Osteoblast (primary cell): ENCODE measurements at regions not wholly inside any gene's neighbourhood (a gene's known extent, or its start where the extent isn't known, plus 50 kb on each side); places are given as distances from the start of the nearest gene placed in this dataset.
A peak's percentile ranks its signal among the peaks of the same experiment; 100 is the strongest.

Source experiments
- DNase-seq: peaks from one replicate; pipeline ENCODE4 v3.0.0; 2011; ENCODE audit warnings: low spot score, mixed read lengths; ENCODE audit not compliant: insufficient read length; ENCODE audit errors: missing footprints
- H2AFZ ChIP-seq: 2 replicates; pipeline ENCODE4 v1.6.0; 2011; ENCODE audit warnings: mild to moderate bottlenecking, low read length
- H3K27ac ChIP-seq: 2 replicates; pipeline ENCODE4 v1.5.1; 2011; ENCODE audit warnings: mild to moderate bottlenecking, low read depth, low read length, moderate library complexity
- H3K27me3 ChIP-seq: 2 replicates; pipeline ENCODE4 v1.6.0; 2012; ENCODE audit warnings: mild to moderate bottlenecking, control low read depth, inconsistent platforms, low read length, moderate library complexity; ENCODE audit not compliant: insufficient read depth
- H3K36me3 ChIP-seq: 2 replicates; pipeline ENCODE4 v1.5.1; 2011; ENCODE audit warnings: mild to moderate bottlenecking, low read length, control low read depth, moderate library complexity; ENCODE audit not compliant: insufficient read depth
- H3K4me1 ChIP-seq: 2 replicates; pipeline ENCODE4 v1.5.1; 2011; ENCODE audit warnings: mild to moderate bottlenecking, low read length, control low read depth, moderate library complexity; ENCODE audit not compliant: insufficient read depth
- H3K4me2 ChIP-seq: 2 replicates; pipeline ENCODE4 v1.6.0; 2011; ENCODE audit warnings: mild to moderate bottlenecking, low read length; ENCODE audit not compliant: insufficient read depth
- H3K4me3 ChIP-seq: fragments of 200-600 bp; sonication (generic); 3 replicates; pipeline ENCODE4 v1.5.1; 2012; ENCODE audit warnings: mild to moderate bottlenecking, low read length, inconsistent platforms; ENCODE audit not compliant: insufficient read depth
- H3K79me2 ChIP-seq: 2 replicates; pipeline ENCODE4 v1.6.0; 2012; ENCODE audit warnings: mild to moderate bottlenecking, low read length, control low read depth, inconsistent platforms; ENCODE audit not compliant: insufficient read depth
- H3K9me3 ChIP-seq: 2 replicates; pipeline ENCODE4 v1.5.1; 2011; ENCODE audit warnings: low read depth, low read length, control low read depth
- H4K20me1 ChIP-seq: 2 replicates; pipeline ENCODE4 v1.6.0; 2012; ENCODE audit warnings: mild to moderate bottlenecking, low read length, control low read depth; ENCODE audit not compliant: insufficient read depth
- CTCF ChIP-seq: IDR thresholded peaks from 2 replicates; pipeline ENCODE4 v1.5.1; 2011; ENCODE audit warnings: mild to moderate bottlenecking, low read depth, low read length, moderate library complexity; ENCODE audit errors: extremely low read depth

- Histone ChIP-seq H3K4me3 (no peak overlapping the region), H3K4me1 (no peaks in the 10 kb centered on the region), H3K79me2 (no peaks in the 10 kb centered on the region), H2AFZ (no peak overlapping the region), H3K27me3 (no peaks in the 10 kb centered on the region), H3K27ac (no peak overlapping the region), H3K36me3 (no peaks in the 10 kb centered on the region), H3K9me3 (no peaks in the 10 kb centered on the region), H3K4me2 (no peak overlapping the region), H4K20me1 (no peaks in the 10 kb centered on the region)
- no peak for DNase-seq
- TF ChIP-seq CTCF, result no peak
These were observed 466.4 kb downstream of the MEIS1 start for GRCh38 chr2:66901344-66901743.

- no peak overlapping the region for H3K4me3 ChIP-seq
These were observed 468.3 kb downstream of the MEIS1 start for GRCh38 chr2:66903183-66903582.

GRCh38 chr2:66903745-66904465 is 469.0 kb downstream of the MEIS1 start:
- H2AFZ ChIP-seq, result no peak overlapping the region
- no peaks in the 10 kb centered on the region for H3K9me3 ChIP-seq
- no peaks in the 10 kb centered on the region for H3K79me2 ChIP-seq
- H3K4me3 ChIP-seq, result no peak overlapping the region
- H3K27ac ChIP-seq, result no peak overlapping the region
- no peaks in the 10 kb centered on the region for H3K27me3 ChIP-seq
- no peaks in the 10 kb centered on the region for H3K36me3 ChIP-seq
- DNase-seq, result no peak
- no peaks in the 10 kb centered on the region for H4K20me1 ChIP-seq
- H3K4me1 ChIP-seq, result no peaks in the 10 kb centered on the region
- no peak overlapping the region for H3K4me2 ChIP-seq
- no peak for TF ChIP-seq CTCF

More at GRCh38 chr2:66903183-66903582, 468.3 kb downstream of the MEIS1 start:
- no peaks in the 10 kb centered on the region for H3K9me3 ChIP-seq
- no peak for TF ChIP-seq CTCF
- no peaks in the 10 kb centered on the region for H3K36me3 ChIP-seq
- no peaks in the 10 kb centered on the region for H3K79me2 ChIP-seq
- H4K20me1 ChIP-seq, result no peaks in the 10 kb centered on the region
- H3K27me3 ChIP-seq, result no peaks in the 10 kb centered on the region
- H3K27ac ChIP-seq, result no peak overlapping the region
- H2AFZ ChIP-seq, result no peak overlapping the region
- no peak for DNase-seq
- H3K4me1 ChIP-seq, result no peaks in the 10 kb centered on the region
- H3K4me2 ChIP-seq, result no peak overlapping the region

- H3K79me2 ChIP-seq, result no peaks in the 10 kb centered on the region
- no peaks in the 10 kb centered on the region for H4K20me1 ChIP-seq
- H3K9me3 ChIP-seq, result no peaks in the 10 kb centered on the region
- peak; percentile 9 for DNase-seq
- no peaks in the 10 kb centered on the region for H3K36me3 ChIP-seq
- no peak overlapping the region for H3K27ac ChIP-seq
- H3K27me3 ChIP-seq, result no peaks in the 10 kb centered on the region
- no peak overlapping the region for H2AFZ ChIP-seq
- H3K4me2 ChIP-seq, result no peak overlapping the region
- H3K4me3 ChIP-seq, result no peak overlapping the region
- TF ChIP-seq CTCF, result no peak
- no peaks in the 10 kb centered on the region for H3K4me1 ChIP-seq
These were observed 480.3 kb downstream of the MEIS1 start for GRCh38 chr2:66915237-66915636.
